KBM-7 (cell line): ENCODE measurements at regions not wholly inside any gene's neighbourhood (a gene's known extent, or its start where the extent isn't known, plus 50 kb on each side); places are given as distances from the start of the nearest gene placed in this dataset.
"Not testable (repeated sequence)": the region's sequence is repeated elsewhere in the genome, so short reads cannot be mapped to it uniquely, and the experiment has no call there.

Source experiments
- DNase-seq: peaks from one replicate; pipeline ENCODE4 v3.0.0-alpha.2; 2015
- in situ Hi-C: fragments of 300-500 bp; cut with MboI; formaldehyde crosslinking; loops from 2 replicates; pipeline ENCODE4 v1.14.3; 2020; ENCODE audit warnings: low sequenced_read_pairs, low pct_unique_long_range_greater_than_20kb, mixed read lengths

GRCh38 chr13:56457535-56458190, 683.1 kb upstream of the PRR20A start:
- in situ Hi-C loops = no loop called here
- no peak for DNase-seq

GRCh38 chr13:56459286-56459685, 681.4 kb upstream of the PRR20A start:
- DNase-seq = no peak
- in situ Hi-C loops = no loop called here

- in situ Hi-C loops = no loop called here
- no peak for DNase-seq
These were observed 639.0 kb upstream of the PRR20A start for GRCh38 chr13:56501750-56502149.

GRCh38 chr13:56510836-56511235, 629.9 kb upstream of the PRR20A start:
- in situ Hi-C loops = no loop called here

GRCh38 chr13:56512336-56512735, 628.4 kb upstream of the PRR20A start:
- in situ Hi-C loops, DNase-seq: not testable (repeated sequence)

More at GRCh38 chr13:56510836-56511235, 629.9 kb upstream of the PRR20A start:
- DNase-seq = no peak

- in situ Hi-C loops = no loop called here
- no peak for DNase-seq
These were observed 625.3 kb upstream of the PRR20A start for GRCh38 chr13:56515441-56515840.

- DNase-seq = no peak
- in situ Hi-C loops = no loop called here
These were observed 612.5 kb upstream of the PRR20A start for GRCh38 chr13:56528040-56528790.

- in situ Hi-C loops = no loop called here
- DNase-seq = no peak
These were observed 610.6 kb upstream of the PRR20A start for GRCh38 chr13:56530096-56530495.

- in situ Hi-C loops = not testable (repeated sequence)
These were observed 592.8 kb upstream of the PRR20A start for GRCh38 chr13:56547921-56548320.

GRCh38 chr13:56558698-56559320, 581.9 kb upstream of the PRR20A start:
- no peak for DNase-seq
- in situ Hi-C loops = no loop called here

More at GRCh38 chr13:56547921-56548320, 592.8 kb upstream of the PRR20A start:
- DNase-seq = not testable (repeated sequence)

GRCh38 chr13:56561327-56561726, 579.4 kb upstream of the PRR20A start:
- in situ Hi-C loops = no loop called here
- DNase-seq = no peak

GRCh38 chr13:56563663-56564062, 577.1 kb upstream of the PRR20A start:
- in situ Hi-C loops = no loop called here
- DNase-seq = no peak

GRCh38 chr13:56586976-56587375, 553.7 kb upstream of the PRR20A start:
- in situ Hi-C loops = no loop called here
- DNase-seq = no peak

GRCh38 chr13:56615572-56615971, 525.1 kb upstream of the PRR20A start:
- in situ Hi-C loops = no loop called here
- DNase-seq = no peak

- no peak for DNase-seq
- in situ Hi-C loops = no loop called here
These were observed 517.9 kb upstream of the PRR20A start for GRCh38 chr13:56622840-56623239.

GRCh38 chr13:56628886-56629285, 511.8 kb upstream of the PRR20A start:
- not testable (repeated sequence) for DNase-seq

GRCh38 chr13:56631060-56631459, 509.7 kb upstream of the PRR20A start:
- in situ Hi-C loops, DNase-seq: not testable (repeated sequence)

More at GRCh38 chr13:56628886-56629285, 511.8 kb upstream of the PRR20A start:
- in situ Hi-C loops = not testable (repeated sequence)

GRCh38 chr13:56653043-56653442, 487.7 kb upstream of the PRR20A start:
- DNase-seq = no peak
- in situ Hi-C loops = no loop called here

GRCh38 chr13:56659041-56659471, 481.7 kb upstream of the PRR20A start:
- in situ Hi-C loops = no loop called here
- no peak for DNase-seq

GRCh38 chr13:56670563-56670962, 470.2 kb upstream of the PRR20A start:
- in situ Hi-C loops = no loop called here
- DNase-seq = no peak
